ENCODE measurements at regions not wholly inside any gene's neighbourhood (a gene's known extent, or its start where the extent isn't known, plus 50 kb on each side); places are given as distances from the start of the nearest gene placed in this dataset.
A peak's percentile ranks its signal among the peaks of the same experiment; 100 is the strongest.

GRCh38 chr20:39523405-39523804 lies 561.3 kb downstream of the DHX35 start:
- DNase-seq = no peak

GRCh38 chr20:39518654-39519053 lies 556.5 kb downstream of the DHX35 start:
- no peak for DNase-seq

- no peak for DNase-seq
Observed at GRCh38 chr20:39516964-39517363, 554.8 kb downstream of the DHX35 start.

DNA sequence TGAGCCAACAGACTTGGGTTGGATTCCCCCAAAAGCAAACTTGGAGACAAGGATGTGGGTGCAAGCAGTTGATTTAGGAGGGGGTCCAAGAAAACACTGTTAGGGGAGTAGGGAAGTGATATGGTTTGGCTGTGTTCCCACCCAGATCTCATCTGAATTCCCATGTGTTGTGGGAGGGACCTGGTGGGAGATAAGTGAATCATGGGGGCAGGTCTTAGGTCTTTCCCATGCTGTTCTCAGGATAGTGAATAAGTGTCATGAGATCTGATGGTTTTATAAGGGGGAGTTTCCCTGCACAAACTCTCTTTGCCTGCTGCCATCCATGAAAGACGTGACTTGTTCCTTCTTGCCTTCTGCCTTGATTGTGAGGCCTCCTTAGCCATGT lies 542.6 kb downstream of the DHX35 start:
- DNase-seq = no peak

DNA sequence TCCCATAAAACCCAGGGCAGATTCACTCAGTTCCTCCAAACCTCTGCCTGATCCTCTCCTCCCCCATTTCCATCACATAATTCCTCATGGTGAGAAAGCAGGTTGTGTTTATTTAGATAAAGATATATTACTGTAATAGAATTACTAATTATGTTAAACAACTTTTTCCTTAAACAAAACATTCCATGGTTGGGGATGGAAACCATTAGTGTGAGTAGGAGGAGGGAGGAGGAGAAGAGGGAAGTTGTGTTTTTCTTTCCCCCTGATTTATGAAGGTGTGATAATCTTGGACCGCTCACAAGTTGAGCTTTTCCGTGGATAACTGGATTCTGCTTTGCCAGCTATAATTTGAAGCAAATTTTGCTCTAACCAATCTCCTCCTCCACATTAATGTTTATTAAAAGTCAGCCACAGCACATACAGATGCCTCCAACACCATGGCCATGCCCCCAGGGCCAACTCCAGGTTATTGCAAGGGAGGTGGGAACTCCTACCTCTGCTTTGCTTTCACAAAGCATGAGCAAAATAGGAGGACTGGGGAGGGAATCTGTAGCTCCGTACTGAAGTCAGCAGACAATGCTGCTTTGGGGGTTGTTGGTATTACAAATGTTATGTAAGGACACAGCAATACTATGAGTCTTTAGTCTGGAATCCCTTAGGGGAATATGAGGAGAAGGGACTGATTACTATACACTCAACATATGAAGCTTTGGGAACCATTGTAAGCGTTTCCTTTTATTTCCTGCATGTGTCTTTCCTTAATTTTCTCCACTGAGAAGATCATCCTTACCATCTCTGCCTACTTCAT lies 542.0 kb downstream of the DHX35 start:
- no peak for DNase-seq

DNA sequence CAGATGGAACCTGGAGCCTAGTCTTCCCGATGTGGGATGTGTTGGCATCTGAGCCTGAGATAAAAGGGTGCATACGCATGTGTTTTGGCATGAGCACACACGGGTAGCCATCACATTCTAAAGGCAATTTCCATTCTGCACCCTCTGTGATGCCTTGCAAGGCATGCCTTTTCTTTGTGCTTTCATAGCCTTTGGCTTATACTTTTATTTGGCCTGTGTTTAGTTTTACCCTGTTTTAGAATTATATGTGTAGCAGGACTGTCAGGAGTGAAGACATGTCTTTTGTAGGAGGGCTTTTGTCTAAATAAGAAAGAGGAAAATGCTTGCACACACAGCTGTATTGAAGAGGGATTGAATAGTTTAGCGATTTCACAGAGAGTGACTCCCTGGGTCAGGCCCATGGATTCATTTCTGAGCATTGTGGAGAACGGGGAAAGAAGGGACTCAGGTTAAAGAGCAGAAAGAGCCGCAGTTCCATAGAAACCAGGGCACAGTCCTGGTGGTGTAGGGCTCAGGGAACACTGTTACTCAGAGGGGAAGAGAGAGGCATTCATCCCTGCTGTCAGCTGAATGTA lies 530.2 kb downstream of the DHX35 start:
- DNase-seq = no peak

DNA sequence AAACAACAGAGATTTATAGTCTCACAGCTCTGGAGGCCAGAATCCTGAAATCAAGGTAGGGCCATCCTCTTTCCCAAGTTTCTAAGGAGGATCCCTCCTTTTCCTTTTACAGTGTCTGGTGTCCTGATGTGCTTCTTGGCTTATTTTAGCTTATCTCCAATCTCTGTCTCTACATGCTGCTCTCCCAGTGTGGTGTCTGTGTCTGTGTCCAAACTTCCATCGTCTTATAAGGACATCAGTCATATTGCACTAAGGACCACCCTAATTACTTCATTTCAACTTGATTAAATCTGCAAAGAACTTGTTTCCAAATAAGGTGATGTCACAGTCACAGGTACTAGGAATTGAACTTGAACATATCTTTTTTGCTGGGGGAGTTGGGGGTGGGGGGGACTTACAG lies 529.6 kb downstream of the DHX35 start:
- no peak for DNase-seq

DNA sequence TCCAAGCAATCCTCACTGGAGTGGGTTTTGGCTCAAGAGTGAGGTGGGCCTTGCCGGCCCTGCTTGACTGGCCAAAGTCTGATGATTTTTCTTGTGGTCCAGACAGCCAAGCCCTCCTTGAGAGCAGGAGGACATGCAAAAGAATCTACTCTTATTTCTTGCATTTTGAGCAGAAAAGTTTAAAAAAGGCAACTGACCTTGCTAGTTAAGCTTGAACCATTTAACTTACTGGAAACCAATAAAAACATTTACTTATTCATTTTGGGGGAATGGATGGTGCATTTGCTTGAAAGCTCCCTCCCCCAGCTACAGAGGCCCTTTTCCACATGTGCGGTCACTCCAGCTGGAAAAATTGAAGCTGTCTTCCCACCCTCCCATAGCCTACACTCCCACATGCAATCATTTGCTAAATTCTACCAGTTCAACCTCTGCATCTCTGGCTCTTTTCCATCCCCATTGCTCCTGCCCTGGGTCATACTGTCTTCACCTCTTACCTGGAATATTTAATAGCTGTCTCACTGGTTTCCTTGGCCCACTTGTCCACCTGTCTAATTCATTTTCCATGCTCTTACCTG lies 527.9 kb downstream of the DHX35 start:
- DNase-seq = no peak

GRCh38 chr20:39480276-39481043 lies 518.3 kb downstream of the DHX35 start:
- no peak for DNase-seq

- peak; percentile 24 for DNase-seq
Observed at GRCh38 chr20:39479196-39479810, 517.2 kb downstream of the DHX35 start.

- DNase-seq = no peak
Observed at GRCh38 chr20:39474879-39475278, 512.7 kb downstream of the DHX35 start.

DNA sequence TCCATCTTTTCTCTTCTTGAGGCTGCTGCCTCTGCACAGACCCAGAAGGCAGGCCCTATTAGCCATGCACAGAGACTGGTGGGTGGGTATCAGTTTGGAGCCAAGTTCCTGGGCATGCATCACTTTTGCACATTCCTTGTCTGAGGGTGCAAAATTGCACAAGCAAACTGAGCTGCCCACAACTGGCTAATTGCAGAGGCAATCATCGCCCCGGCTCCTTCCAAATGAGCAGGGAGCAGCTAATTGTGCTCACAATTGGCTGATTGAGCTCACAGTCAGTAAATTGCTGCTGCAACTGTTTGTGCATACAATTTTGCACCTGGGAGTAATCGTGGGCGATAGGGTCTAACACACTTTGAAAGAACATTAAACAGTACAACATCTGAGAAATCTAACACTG lies 511.4 kb downstream of the DHX35 start:
- no peak for DNase-seq

GRCh38 chr20:39468703-39469102 lies 506.6 kb downstream of the DHX35 start:
- no peak for DNase-seq

DNA sequence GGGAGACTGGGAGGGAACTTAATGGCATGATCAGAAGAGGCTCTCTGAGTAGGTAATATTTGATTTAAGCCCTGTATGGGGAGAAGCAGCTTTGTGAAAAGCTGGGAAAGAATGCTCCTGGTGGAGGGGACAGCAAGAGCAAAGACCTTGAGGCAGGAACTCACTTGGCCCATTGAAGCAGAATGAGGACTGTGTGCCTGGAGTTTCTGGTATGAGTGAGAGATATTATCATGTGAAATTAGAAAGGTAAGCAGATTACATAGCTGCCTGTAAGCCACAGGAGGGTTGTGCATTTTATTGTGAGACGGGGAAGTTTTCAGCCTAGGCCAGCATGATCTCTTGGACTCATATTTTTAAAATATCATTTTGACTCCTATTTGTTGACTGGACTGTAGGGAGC lies 502.1 kb downstream of the DHX35 start:
- DNase-seq = no peak

- DNase-seq = no peak
Observed at GRCh38 chr20:39462416-39462945, 500.3 kb downstream of the DHX35 start.

DNA sequence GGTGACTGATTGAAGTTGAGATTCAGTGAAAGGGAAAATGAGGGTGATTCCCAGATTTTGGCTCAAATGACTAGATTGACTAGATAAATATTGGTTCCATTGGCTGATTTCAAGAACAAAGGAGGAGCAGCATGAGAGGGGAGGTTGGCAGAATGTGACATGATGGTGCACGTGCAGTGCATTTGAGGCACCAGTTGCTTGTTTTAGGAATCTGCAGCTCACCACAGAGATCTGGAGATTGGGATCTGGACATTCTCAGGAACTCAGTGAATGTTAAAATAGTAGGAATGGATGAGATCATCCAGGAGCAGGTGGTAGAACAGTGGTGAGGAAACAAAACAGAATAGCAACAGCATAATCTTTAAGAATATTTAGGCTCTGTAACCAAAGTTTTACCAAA lies 496.3 kb downstream of the DHX35 start:
- DNase-seq = no peak

- no peak for DNase-seq
Observed at GRCh38 chr20:39453890-39454289, 491.7 kb downstream of the DHX35 start.

DNA sequence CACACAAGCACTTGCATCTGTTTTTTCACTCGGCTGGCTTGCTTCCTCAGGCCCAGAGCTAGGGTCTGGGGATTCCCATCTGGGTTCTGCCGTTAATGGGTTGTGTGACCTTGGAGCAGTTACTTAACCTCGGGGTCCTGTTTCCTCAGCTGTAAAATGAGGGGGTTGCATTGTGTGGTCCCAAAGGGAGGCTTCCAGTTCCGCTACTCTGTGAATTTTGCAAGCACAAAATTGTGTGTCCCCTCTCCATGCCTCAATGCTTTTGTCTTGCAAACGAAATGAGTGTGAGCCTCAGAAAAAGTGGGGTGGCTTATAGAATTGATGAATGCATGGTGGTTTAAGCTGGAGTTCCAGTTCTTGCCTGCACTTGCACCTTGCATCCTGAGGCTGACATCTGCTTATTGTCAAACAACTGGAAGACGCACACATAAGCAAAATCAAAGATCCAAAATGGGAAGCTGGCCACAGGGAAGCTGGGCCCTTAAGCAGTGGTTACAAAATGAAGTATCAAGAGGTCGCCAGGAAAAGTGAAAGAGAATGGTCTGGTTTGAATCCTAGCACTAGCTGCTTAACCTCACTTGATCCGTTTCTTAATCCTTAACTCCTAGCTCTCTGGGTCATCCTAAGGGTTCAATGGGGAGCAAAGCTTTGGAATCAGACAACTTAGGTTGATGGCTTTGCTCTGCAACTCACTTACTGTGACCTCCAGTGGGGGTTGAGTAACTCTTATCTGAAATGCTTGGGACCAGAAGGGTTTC lies 490.6 kb downstream of the DHX35 start:
- DNase-seq = no peak

DNA sequence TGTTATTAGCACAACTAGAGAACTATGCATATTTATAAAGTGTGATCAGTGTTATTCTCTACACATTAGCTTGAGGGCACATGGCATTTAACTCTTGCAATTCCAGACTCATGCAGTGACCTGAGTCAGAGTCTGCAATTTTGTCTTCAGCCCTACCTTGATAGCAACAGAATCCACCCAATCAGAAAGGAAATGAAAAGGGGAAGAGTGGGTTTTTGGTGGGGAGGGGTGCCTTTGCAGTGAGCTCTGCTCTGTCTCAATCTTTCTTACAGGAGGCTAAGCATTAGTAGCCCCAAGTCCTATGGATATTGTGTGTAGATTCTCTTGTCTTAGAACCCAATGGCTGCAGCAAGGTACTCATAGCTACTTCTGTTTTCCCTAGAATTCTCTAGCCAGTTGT lies 489.2 kb downstream of the DHX35 start:
- no peak for DNase-seq

DNA sequence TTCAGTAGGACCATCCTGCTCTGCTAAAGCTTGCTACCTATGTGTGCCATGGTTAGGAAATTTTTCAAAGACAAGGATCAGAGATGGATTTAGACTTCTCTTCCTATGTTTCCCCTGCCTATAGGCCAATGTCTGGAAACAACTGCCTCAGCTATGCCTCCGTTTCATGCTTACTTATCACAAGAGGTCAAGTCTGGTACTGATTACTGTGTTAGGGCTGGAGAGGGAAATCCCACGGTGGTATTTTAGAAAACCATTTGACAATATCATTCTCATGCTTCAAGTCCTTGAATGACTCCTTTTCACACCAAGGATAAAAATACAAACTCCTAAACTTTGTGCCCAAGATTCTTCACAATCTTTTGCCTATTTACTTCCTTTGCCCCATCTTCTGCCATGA lies 484.3 kb downstream of the DHX35 start:
- DNase-seq = no peak

DNA sequence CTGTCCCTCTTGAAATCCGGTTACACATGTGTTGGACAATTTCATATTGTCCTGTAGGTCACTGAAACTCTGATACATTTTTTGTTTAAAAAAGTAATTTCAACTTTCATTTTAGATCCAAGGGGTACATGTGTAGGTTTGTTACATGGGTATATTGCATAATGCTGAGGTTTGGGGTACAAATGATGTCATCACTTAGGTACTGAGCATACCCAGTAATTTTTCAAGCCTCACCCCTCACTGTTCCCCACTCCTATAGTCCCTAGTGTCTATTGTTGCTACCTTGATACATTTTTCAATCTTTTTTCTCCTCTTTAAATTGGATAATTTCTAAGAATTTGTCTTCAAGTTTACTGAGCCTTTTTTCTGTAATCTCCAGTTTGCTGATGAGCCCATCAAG lies 483.0 kb downstream of the DHX35 start:
- DNase-seq = no peak

DNA sequence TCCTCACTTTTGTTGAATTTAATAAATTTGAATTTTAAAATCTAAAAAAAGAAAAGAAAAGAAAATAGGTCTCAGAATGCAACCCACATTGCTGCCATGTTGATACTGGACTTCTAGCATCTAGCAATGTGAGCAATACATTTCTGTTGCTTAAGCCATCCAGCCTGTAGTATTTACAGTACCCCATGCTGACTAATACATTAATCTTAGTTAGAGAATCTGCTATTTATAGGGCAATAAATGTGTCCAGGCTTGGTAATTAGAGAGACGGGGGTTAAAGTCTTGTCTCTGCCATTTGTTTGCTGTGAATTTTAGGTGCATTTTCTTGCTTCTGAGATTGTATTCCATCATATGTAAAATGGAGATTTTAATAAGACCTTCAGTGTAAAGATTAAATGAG lies 471.3 kb downstream of the DHX35 start:
- DNase-seq = no peak

Data from NCI-H1417 treated with DMSO at 0.1 percent for 48 hours (cell line).